ENCODE measurements at regions not wholly inside any gene's neighbourhood (a gene's known extent, or its start where the extent isn't known, plus 50 kb on each side); places are given as distances from the start of the nearest gene placed in this dataset.

DNA sequence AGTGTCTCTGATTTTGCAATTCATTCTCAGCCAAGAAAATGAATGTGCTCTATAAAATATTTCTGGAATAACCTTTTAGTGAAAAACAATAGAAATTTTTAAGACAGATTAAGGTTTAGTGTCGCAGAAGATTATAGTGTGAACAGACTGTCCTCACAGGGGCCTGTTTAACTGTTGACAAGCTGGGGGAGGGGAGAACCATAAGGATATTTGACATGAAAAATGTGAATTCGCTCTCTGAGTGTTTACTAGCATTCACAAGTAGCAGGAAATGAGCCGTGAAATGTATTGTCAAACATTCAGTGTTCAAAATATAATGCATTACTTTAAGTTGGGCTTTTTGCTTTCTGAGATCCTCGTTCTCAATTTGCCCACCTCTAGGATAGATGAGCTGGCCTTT, 134.8 kb upstream of the TSHZ2 start:
- TF ChIP-seq, protein P1, sequence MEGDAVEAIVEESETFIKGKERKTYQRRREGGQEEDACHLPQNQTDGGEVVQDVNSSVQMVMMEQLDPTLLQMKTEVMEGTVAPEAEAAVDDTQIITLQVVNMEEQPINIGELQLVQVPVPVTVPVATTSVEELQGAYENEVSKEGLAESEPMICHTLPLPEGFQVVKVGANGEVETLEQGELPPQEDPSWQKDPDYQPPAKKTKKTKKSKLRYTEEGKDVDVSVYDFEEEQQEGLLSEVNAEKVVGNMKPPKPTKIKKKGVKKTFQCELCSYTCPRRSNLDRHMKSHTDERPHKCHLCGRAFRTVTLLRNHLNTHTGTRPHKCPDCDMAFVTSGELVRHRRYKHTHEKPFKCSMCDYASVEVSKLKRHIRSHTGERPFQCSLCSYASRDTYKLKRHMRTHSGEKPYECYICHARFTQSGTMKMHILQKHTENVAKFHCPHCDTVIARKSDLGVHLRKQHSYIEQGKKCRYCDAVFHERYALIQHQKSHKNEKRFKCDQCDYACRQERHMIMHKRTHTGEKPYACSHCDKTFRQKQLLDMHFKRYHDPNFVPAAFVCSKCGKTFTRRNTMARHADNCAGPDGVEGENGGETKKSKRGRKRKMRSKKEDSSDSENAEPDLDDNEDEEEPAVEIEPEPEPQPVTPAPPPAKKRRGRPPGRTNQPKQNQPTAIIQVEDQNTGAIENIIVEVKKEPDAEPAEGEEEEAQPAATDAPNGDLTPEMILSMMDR (conservative IDR thresholded peaks at IDR 0.05 in 1 of 2, IDR thresholded peaks at IDR 0.05 in 1 of 2; ENCODE audit: low read depth in 1 of 2, low read length in 2 of 2) = no peak
- no peak for TF ChIP-seq EZH2 (IDR thresholded peaks at IDR 0.05; ENCODE audit: low read length, missing control alignments)
